Choroid plexus epithelial cell (primary cell): ENCODE measurements at regions not wholly inside any gene's neighbourhood (a gene's known extent, or its start where the extent isn't known, plus 50 kb on each side); places are given as distances from the start of the nearest gene placed in this dataset.

Source experiments
- DNase-seq: peaks from one replicate; pipeline ENCODE4 v3.0.0-alpha.2; 2010; ENCODE audit warnings: low read depth
- H3K4me3 ChIP-seq: 2 replicates; pipeline ENCODE4 v1.5.1; 2011; ENCODE audit warnings: low read depth, mild to moderate bottlenecking, control low read depth, low read length, moderate library complexity
- CTCF ChIP-seq: conservative IDR thresholded peaks from 2 replicates; pipeline ENCODE4 v1.5.1; 2011; ENCODE audit warnings: low read depth, mild to moderate bottlenecking, control low read depth, inconsistent platforms, low read length, moderate library complexity

GRCh38 chr6:28766426-28766825 is 157.4 kb downstream of the TRIM27 start:
- no peak for DNase-seq
- H3K4me3 ChIP-seq, result no peak overlapping the region
- no peak for TF ChIP-seq CTCF

- TF ChIP-seq CTCF, result no peak
- H3K4me3 ChIP-seq, result no peak overlapping the region
- no peak for DNase-seq
These were observed 156.7 kb downstream of the TRIM27 start for GRCh38 chr6:28767133-28767532.

GRCh38 chr6:28767691-28768090 is 156.1 kb downstream of the TRIM27 start:
- no peak for TF ChIP-seq CTCF
- DNase-seq, result no peak
- H3K4me3 ChIP-seq, result no peak overlapping the region

GRCh38 chr6:28768187-28768913 is 155.4 kb downstream of the TRIM27 start:
- H3K4me3 ChIP-seq, result no peak overlapping the region
- TF ChIP-seq CTCF, result no peak
- no peak for DNase-seq

- TF ChIP-seq CTCF, result peak; percentile 28
- no peak overlapping the region for H3K4me3 ChIP-seq
- peak; percentile 53 for DNase-seq
These were observed 154.0 kb downstream of the TRIM27 start for GRCh38 chr6:28769626-28770402.

- TF ChIP-seq CTCF, result no peak
- DNase-seq, result no peak
- H3K4me3 ChIP-seq, result no peak overlapping the region
These were observed 153.1 kb downstream of the TRIM27 start for GRCh38 chr6:28770732-28771131.
